ENCODE measurements at regions not wholly inside any gene's neighbourhood (a gene's known extent, or its start where the extent isn't known, plus 50 kb on each side); places are given as distances from the start of the nearest gene placed in this dataset.
A peak's percentile ranks its signal among the peaks of the same experiment; 100 is the strongest.

GRCh38 chr14:76708771-76709170 is 52.5 kb upstream of the VASH1 start:
- intact Hi-C loops (cut with DNase I; ENCODE audit: low total_unique reads), result no loop called here
- 86 to 91% (median 88%) methylated on average over 8 of the region's 8 CpGs for WGBS, 5 donors
- peaks cover 0 to 5% (median 0%) of the 10 kb centered on the region in 6 donors for H3K4me1 ChIP-seq

GRCh38 chr14:76710056-76711010 is 50.9 kb upstream of the VASH1 start:
- peaks cover 0 to 6% (median 0%) of the 10 kb centered on the region in 7 donors for H3K27me3 ChIP-seq (replicated peaks in 1 of 7)
- 36 to 48% (median 40%) methylated on average over 13 of the region's 13 CpGs for WGBS, 5 donors
- no peak overlapping the region for H3K4me3 ChIP-seq
- TF ChIP-seq POLR2A (IDR thresholded peaks at IDR 0.05) (no peak), CTCF (IDR thresholded peaks at IDR 0.05 in 8 of 11, conservative IDR thresholded peaks at IDR 0.05 in 3 of 11) (peak; percentile 59 to 85 (median 82)), POLR2AphosphoS5 (IDR thresholded peaks at IDR 0.05) (no peak)
- H3K4me1 ChIP-seq, result peaks cover 0 to 10% (median under 1%) of the 10 kb centered on the region in 6 donors
- no peak overlapping the region for H3K27ac ChIP-seq
- H3K9me3 ChIP-seq, result no peaks in the 10 kb centered on the region
- no peaks in the 10 kb centered on the region for H3K36me3 ChIP-seq
- intact Hi-C loops (cut with DNase I; ENCODE audit: low total_unique reads), result no loop called here
- DNase-seq, result no peak

More at GRCh38 chr14:76708771-76709170, 52.5 kb upstream of the VASH1 start:
- H3K9me3 ChIP-seq, result no peaks in the 10 kb centered on the region
- H3K36me3 ChIP-seq, result no peaks in the 10 kb centered on the region
- no peak for DNase-seq
- TF ChIP-seq CTCF (IDR thresholded peaks at IDR 0.05 in 8 of 11, conservative IDR thresholded peaks at IDR 0.05 in 3 of 11), result no peak
- no peak for TF ChIP-seq POLR2A (IDR thresholded peaks at IDR 0.05)
- no peak for TF ChIP-seq POLR2AphosphoS5 (IDR thresholded peaks at IDR 0.05)
- no peak overlapping the region for H3K4me3 ChIP-seq
- peaks cover 0 to 4% (median 0%) of the 10 kb centered on the region in 7 donors for H3K27me3 ChIP-seq (replicated peaks in 1 of 7)
- H3K27ac ChIP-seq, result no peak overlapping the region
